ENCODE measurements at regions not wholly inside any gene's neighbourhood (a gene's known extent, or its start where the extent isn't known, plus 50 kb on each side); places are given as distances from the start of the nearest gene placed in this dataset.

GRCh38 chr13:61294467-61295191 lies 121.0 kb downstream of the PCDH20 start:
- DNase-seq: no peak
- WGBS, 3 donors: 82 to 88% (median 85%) methylated on average over 2 of the region's 2 CpGs
- TF ChIP-seq CTCF (IDR thresholded peaks at IDR 0.05): no peak
- Histone ChIP-seq H3K27ac (no peak overlapping the region), H3K9me3 (no peaks in the 10 kb centered on the region), H3K36me3 (ENCODE audit: insufficient read depth in 1 of 2, low read depth in 1 of 2) (no peaks in the 10 kb centered on the region), H3K4me1 (no peaks in the 10 kb centered on the region), H3K4me3 (no peak overlapping the region), H3K27me3 (ENCODE audit: insufficient read depth in 3 of 3, low read length in 2 of 3) (no peaks in the 10 kb centered on the region)
- ATAC-seq: no peak
- intact Hi-C loops (cut with DNase I): no loop called here

- intact Hi-C loops (cut with DNase I): no loop called here
- H3K27me3 ChIP-seq (ENCODE audit: insufficient read depth in 3 of 3, low read length in 2 of 3): no peaks in the 10 kb centered on the region
- 60 to 67% (median 66%) methylated on average over 4 of the region's 4 CpGs for WGBS, 3 donors
- H3K4me3 ChIP-seq: no peak overlapping the region
- ATAC-seq (no peak), DNase-seq (no peak)
- H3K9me3 ChIP-seq: no peaks in the 10 kb centered on the region
- no peaks in the 10 kb centered on the region for H3K4me1 ChIP-seq
- no peaks in the 10 kb centered on the region for H3K36me3 ChIP-seq (ENCODE audit: insufficient read depth in 1 of 2, low read depth in 1 of 2)
- TF ChIP-seq CTCF (IDR thresholded peaks at IDR 0.05): no peak
- no peak overlapping the region for H3K27ac ChIP-seq
Measured at GRCh38 chr13:61286148-61286745, 129.4 kb downstream of the PCDH20 start.

GRCh38 chr13:61277586-61278276 lies 137.9 kb downstream of the PCDH20 start:
- no peaks in the 10 kb centered on the region for H3K4me1 ChIP-seq
- H3K36me3 ChIP-seq (ENCODE audit: insufficient read depth in 1 of 2, low read depth in 1 of 2): no peaks in the 10 kb centered on the region
- WGBS, 3 donors: 76 to 79% (median 76%) methylated on average over 5 of the region's 5 CpGs
- ATAC-seq: no peak
- DNase-seq: no peak
- no peak overlapping the region for H3K27ac ChIP-seq
- TF ChIP-seq CTCF (IDR thresholded peaks at IDR 0.05): no peak
- intact Hi-C loops (cut with DNase I): no loop called here
- no peaks in the 10 kb centered on the region for H3K9me3 ChIP-seq
- H3K27me3 ChIP-seq (ENCODE audit: insufficient read depth in 3 of 3, low read length in 2 of 3): no peaks in the 10 kb centered on the region
- H3K4me3 ChIP-seq: no peak overlapping the region

GRCh38 chr13:61277088-61277487 lies 138.6 kb downstream of the PCDH20 start:
- no peak for DNase-seq
- no peak for ATAC-seq
- intact Hi-C loops (cut with DNase I): no loop called here
- Histone ChIP-seq H3K27me3 (ENCODE audit: insufficient read depth in 3 of 3, low read length in 2 of 3) (no peaks in the 10 kb centered on the region), H3K4me3 (no peak overlapping the region), H3K9me3 (no peaks in the 10 kb centered on the region), H3K4me1 (no peaks in the 10 kb centered on the region), H3K36me3 (ENCODE audit: insufficient read depth in 1 of 2, low read depth in 1 of 2) (no peaks in the 10 kb centered on the region), H3K27ac (no peak overlapping the region)
- WGBS, 3 donors: 95 to 97% (median 95%) methylated on average over 1 of the region's 1 CpG
- TF ChIP-seq CTCF (IDR thresholded peaks at IDR 0.05): no peak

Measured in psoas muscle (tissue), 7 donors.